ENCODE measurements at regions not wholly inside any gene's neighbourhood (a gene's known extent, or its start where the extent isn't known, plus 50 kb on each side); places are given as distances from the start of the nearest gene placed in this dataset.
A peak's percentile ranks its signal among the peaks of the same experiment; 100 is the strongest.
"Not testable (repeated sequence)": the region's sequence is repeated elsewhere in the genome, so short reads cannot be mapped to it uniquely, and the experiment has no call there.

GRCh38 chr2:216994353-216994854 is 134.5 kb upstream of the TNP1 start:
- no peak for DNase-seq (ENCODE audit: low spot score)
- intact Hi-C loops (cut with DNase I), result loop anchor here in 1 of 2 donors (10.0 kb wide), 1 partner anchor 300 kb away; the partner anchor contains the start of gene IGFBP5

GRCh38 chr2:216992056-216992675 is 132.3 kb upstream of the TNP1 start:
- no peak for DNase-seq (ENCODE audit: low spot score)
- intact Hi-C loops (cut with DNase I), result loop anchor here in 1 of 2 donors (10.0 kb wide), 1 partner anchor 297 kb away; the partner anchor contains the start of gene IGFBP5

GRCh38 chr2:216991563-216991962 is 131.7 kb upstream of the TNP1 start:
- intact Hi-C loops (cut with DNase I), result loop anchor here in 1 of 2 donors (10.0 kb wide), 1 partner anchor 297 kb away; the partner anchor contains the start of gene IGFBP5

GRCh38 chr2:216989340-216990129 is 129.7 kb upstream of the TNP1 start:
- intact Hi-C loops (cut with DNase I), result loop anchor here in 1 of 2 donors (10.0 kb wide), 1 partner anchor 295 kb away; the partner anchor contains the start of gene IGFBP5
- DNase-seq (ENCODE audit: low spot score), result no peak

More at GRCh38 chr2:216991563-216991962, 131.7 kb upstream of the TNP1 start:
- DNase-seq (ENCODE audit: low spot score), result no peak

- intact Hi-C loops (cut with DNase I), result no loop called here
- DNase-seq (ENCODE audit: low spot score), result no peak
Measured at GRCh38 chr2:216987252-216987821, 127.5 kb upstream of the TNP1 start.

GRCh38 chr2:216985658-216986141 is 125.8 kb upstream of the TNP1 start:
- intact Hi-C loops (cut with DNase I), result no loop called here

GRCh38 chr2:216984937-216985336 is 125.1 kb upstream of the TNP1 start:
- DNase-seq (ENCODE audit: low spot score), result no peak
- intact Hi-C loops (cut with DNase I), result no loop called here

More at GRCh38 chr2:216985658-216986141, 125.8 kb upstream of the TNP1 start:
- no peak for DNase-seq (ENCODE audit: low spot score)

- intact Hi-C loops (cut with DNase I); DNase-seq (ENCODE audit: low spot score): not testable (repeated sequence)
Measured at GRCh38 chr2:216981951-216982350, 122.1 kb upstream of the TNP1 start.

- intact Hi-C loops (cut with DNase I); DNase-seq (ENCODE audit: low spot score): not testable (repeated sequence)
Measured at GRCh38 chr2:216980510-216980909, 120.6 kb upstream of the TNP1 start.

GRCh38 chr2:216974321-216975302 is 114.7 kb upstream of the TNP1 start:
- intact Hi-C loops (cut with DNase I), result loop anchor here in 1 of 2 donors (10.0 kb wide), 1 partner anchor 540 kb away; no protein-coding TSS in a partner anchor
- peak; percentile 90 for DNase-seq (ENCODE audit: low spot score)

- DNase-seq (ENCODE audit: low spot score), result no peak
- intact Hi-C loops (cut with DNase I), result loop anchor here in 1 of 2 donors (10.0 kb wide), 1 partner anchor 543 kb away; no protein-coding TSS in a partner anchor
Measured at GRCh38 chr2:216971593-216971992, 111.7 kb upstream of the TNP1 start.

- intact Hi-C loops (cut with DNase I), result loop anchor here in 1 of 2 donors (10.0 kb wide), 1 partner anchor 544 kb away; no protein-coding TSS in a partner anchor
- no peak for DNase-seq (ENCODE audit: low spot score)
Measured at GRCh38 chr2:216970359-216970915, 110.6 kb upstream of the TNP1 start.

- no peak for DNase-seq (ENCODE audit: low spot score)
- intact Hi-C loops (cut with DNase I), result no loop called here
Measured at GRCh38 chr2:216967889-216968288, 108.0 kb upstream of the TNP1 start.

GRCh38 chr2:216960671-216961268 is 100.9 kb upstream of the TNP1 start:
- DNase-seq (ENCODE audit: low spot score), result no peak
- intact Hi-C loops (cut with DNase I), result no loop called here

- no peak for DNase-seq (ENCODE audit: low spot score)
- intact Hi-C loops (cut with DNase I), result no loop called here
Measured at GRCh38 chr2:216959433-216959832, 99.6 kb upstream of the TNP1 start.

- DNase-seq (ENCODE audit: low spot score), result peak; percentile 73
Measured at GRCh38 chr2:216956820-216957493, 97.1 kb upstream of the TNP1 start.

GRCh38 chr2:216951171-216951570 is 91.3 kb upstream of the TNP1 start:
- DNase-seq (ENCODE audit: low spot score), result no peak
- intact Hi-C loops (cut with DNase I), result no loop called here

More at GRCh38 chr2:216956820-216957493, 97.1 kb upstream of the TNP1 start:
- intact Hi-C loops (cut with DNase I), result no loop called here
